ENCODE measurements at regions not wholly inside any gene's neighbourhood (a gene's known extent, or its start where the extent isn't known, plus 50 kb on each side); places are given as distances from the start of the nearest gene placed in this dataset.
"Not testable (repeated sequence)": the region's sequence is repeated elsewhere in the genome, so short reads cannot be mapped to it uniquely, and the experiment has no call there.

GRCh38 chr1:166391279-166392066 lies 224.7 kb upstream of the FAM78B start:
- DNase-seq (ENCODE audit: low read depth in 3 of 3): no peak

- no peak for DNase-seq (ENCODE audit: low read depth in 3 of 3)
Measured at GRCh38 chr1:166395729-166396128, 228.9 kb upstream of the FAM78B start.

GRCh38 chr1:166409253-166410082 lies 242.7 kb upstream of the FAM78B start:
- not testable (repeated sequence) for DNase-seq (ENCODE audit: low read depth in 3 of 3)

GRCh38 chr1:166410083-166410385 lies 243.2 kb upstream of the FAM78B start:
- no peak for DNase-seq (ENCODE audit: low read depth in 3 of 3)

- DNase-seq (ENCODE audit: low read depth in 3 of 3): not testable (repeated sequence)
Measured at GRCh38 chr1:166416831-166417230, 250.0 kb upstream of the FAM78B start.

GRCh38 chr1:166418344-166418933 lies 251.6 kb upstream of the FAM78B start:
- DNase-seq (ENCODE audit: low read depth in 3 of 3): no peak

GRCh38 chr1:166422586-166422985 lies 255.8 kb upstream of the FAM78B start:
- not testable (repeated sequence) for DNase-seq (ENCODE audit: low read depth in 3 of 3)

GRCh38 chr1:166432655-166433054 lies 265.9 kb upstream of the FAM78B start:
- DNase-seq (ENCODE audit: low read depth in 3 of 3): no peak

GRCh38 chr1:166433404-166434304 lies 266.9 kb upstream of the FAM78B start:
- DNase-seq (ENCODE audit: low read depth in 3 of 3): not testable (repeated sequence)

- DNase-seq (ENCODE audit: low read depth in 3 of 3): no peak
Measured at GRCh38 chr1:166457700-166458099, 290.9 kb upstream of the FAM78B start.

GRCh38 chr1:166464333-166464732 lies 297.5 kb upstream of the FAM78B start:
- no peak for DNase-seq (ENCODE audit: low read depth in 3 of 3)

GRCh38 chr1:166470014-166470413 lies 303.2 kb upstream of the FAM78B start:
- no peak for DNase-seq (ENCODE audit: low read depth in 3 of 3)

- no peak for DNase-seq (ENCODE audit: low read depth in 3 of 3)
Measured at GRCh38 chr1:166470441-166470840, 303.6 kb upstream of the FAM78B start.

- no peak for DNase-seq (ENCODE audit: low read depth in 3 of 3)
Measured at GRCh38 chr1:166471359-166471758, 304.6 kb upstream of the FAM78B start.

- DNase-seq (ENCODE audit: low read depth in 3 of 3): peak; percentile 13 to 29 (median 18)
Measured at GRCh38 chr1:166479052-166479631, 312.3 kb upstream of the FAM78B start.

GRCh38 chr1:166484471-166484870 lies 317.7 kb upstream of the FAM78B start:
- DNase-seq (ENCODE audit: low read depth in 3 of 3): no peak

GRCh38 chr1:166484871-166485270 lies 318.1 kb upstream of the FAM78B start:
- no peak for DNase-seq (ENCODE audit: low read depth in 3 of 3)

- DNase-seq (ENCODE audit: low read depth in 3 of 3): no peak
Measured at GRCh38 chr1:166485620-166486019, 318.8 kb upstream of the FAM78B start.

- DNase-seq (ENCODE audit: low read depth in 3 of 3): no peak
Measured at GRCh38 chr1:166488327-166488726, 321.5 kb upstream of the FAM78B start.

- no peak for DNase-seq (ENCODE audit: low read depth in 3 of 3)
Measured at GRCh38 chr1:166489356-166489669, 322.5 kb upstream of the FAM78B start.

GRCh38 chr1:166489670-166490436 lies 323.1 kb upstream of the FAM78B start:
- DNase-seq (ENCODE audit: low read depth in 3 of 3): peak; percentile 8 to 42 (median 26)
